ENCODE measurements at regions not wholly inside any gene's neighbourhood (a gene's known extent, or its start where the extent isn't known, plus 50 kb on each side); places are given as distances from the start of the nearest gene placed in this dataset.

DNA sequence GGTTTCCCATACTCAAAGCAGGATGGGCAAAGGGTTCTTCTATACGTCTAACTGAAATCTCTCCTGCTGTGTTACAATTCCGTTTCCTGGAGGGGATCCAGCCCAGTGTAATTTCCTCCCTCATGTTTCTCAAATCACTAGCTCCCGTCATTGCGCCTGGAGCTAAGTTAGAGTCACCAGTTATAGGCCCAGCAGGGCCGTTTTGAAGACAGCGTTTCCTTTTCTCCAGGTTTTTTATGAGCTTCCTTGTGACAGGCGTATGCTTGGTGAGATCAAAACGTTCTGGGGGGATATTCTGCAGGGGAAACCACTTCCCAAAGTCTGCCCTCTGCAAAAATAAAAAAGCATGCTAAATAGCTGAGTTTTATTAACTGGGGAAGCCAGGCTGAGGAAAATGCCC is 53.0 kb upstream of the WWC1 start:
- no peak overlapping the region for H3K27ac Mint-ChIP-seq
- H3K4me3 Mint-ChIP-seq, result no peak overlapping the region
- no peaks in the 10 kb centered on the region for H3K4me1 Mint-ChIP-seq
- DNase-seq, result no peak
- H3K9me3 Mint-ChIP-seq, result peaks cover 1% of the 10 kb centered on the region
- peaks cover 4% of the 10 kb centered on the region for H3K27me3 Mint-ChIP-seq
- H3K36me3 Mint-ChIP-seq, result no peaks in the 10 kb centered on the region

DNA sequence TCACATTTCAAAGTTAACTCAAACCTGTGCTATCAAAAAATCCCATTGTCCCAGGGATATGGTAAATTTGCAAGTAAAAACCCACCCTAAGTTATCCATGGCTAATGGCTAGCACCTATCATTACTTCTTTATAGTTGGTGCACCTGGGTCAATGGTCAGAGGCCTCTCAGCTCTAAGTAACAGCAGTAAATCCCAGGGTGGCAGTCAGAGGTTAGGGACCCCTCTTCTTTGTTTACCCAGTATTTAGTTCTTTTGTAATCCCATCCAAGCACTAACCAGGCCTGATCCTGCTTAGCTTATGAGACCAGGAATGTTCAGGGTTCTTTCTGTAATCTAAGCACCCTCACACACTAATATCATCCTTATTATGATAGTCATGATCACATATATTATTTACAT is 52.1 kb upstream of the WWC1 start:
- Mint-ChIP-seq H3K27ac (no peak overlapping the region), H3K36me3 (no peaks in the 10 kb centered on the region), H3K4me1 (no peaks in the 10 kb centered on the region), H3K9me3 (no peaks in the 10 kb centered on the region), H3K4me3 (no peak overlapping the region), H3K27me3 (peaks cover 4% of the 10 kb centered on the region)
- DNase-seq, result no peak

Data from activated naive CD8-positive, alpha-beta T cell treated with anti-CD3 and anti-CD28 coated beads for 36 hours (primary cell).